Middle frontal gyrus (tissue), 1 donor: ENCODE measurements at regions not wholly inside any gene's neighbourhood (a gene's known extent, or its start where the extent isn't known, plus 50 kb on each side); places are given as distances from the start of the nearest gene placed in this dataset.

Source experiments
- DNase-seq: peaks from one replicate; pipeline ENCODE4 v3.0.0-alpha.2; 2015; ENCODE audit warnings: low spot score; ENCODE audit errors: extremely low spot score

GRCh38 chr18:33863912-33864311 lies 285.9 kb downstream of the ASXL3 start:
- no peak for DNase-seq

DNA sequence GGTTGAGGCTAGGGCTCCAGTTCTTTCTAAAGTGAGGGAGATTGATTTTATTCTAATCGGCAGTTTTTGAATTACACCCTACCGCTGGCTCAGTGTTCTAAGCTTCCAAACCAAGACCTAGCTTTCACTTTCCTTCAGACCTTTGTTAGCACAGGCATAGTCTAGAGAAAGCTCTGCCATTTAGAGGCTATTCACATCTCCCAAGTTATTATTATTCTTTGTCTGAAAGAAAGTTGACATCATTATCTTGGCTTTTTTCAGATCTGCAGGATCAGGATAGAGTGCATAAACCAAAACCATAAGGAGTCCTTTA lies 276.8 kb downstream of the ASXL3 start:
- DNase-seq: no peak

DNA sequence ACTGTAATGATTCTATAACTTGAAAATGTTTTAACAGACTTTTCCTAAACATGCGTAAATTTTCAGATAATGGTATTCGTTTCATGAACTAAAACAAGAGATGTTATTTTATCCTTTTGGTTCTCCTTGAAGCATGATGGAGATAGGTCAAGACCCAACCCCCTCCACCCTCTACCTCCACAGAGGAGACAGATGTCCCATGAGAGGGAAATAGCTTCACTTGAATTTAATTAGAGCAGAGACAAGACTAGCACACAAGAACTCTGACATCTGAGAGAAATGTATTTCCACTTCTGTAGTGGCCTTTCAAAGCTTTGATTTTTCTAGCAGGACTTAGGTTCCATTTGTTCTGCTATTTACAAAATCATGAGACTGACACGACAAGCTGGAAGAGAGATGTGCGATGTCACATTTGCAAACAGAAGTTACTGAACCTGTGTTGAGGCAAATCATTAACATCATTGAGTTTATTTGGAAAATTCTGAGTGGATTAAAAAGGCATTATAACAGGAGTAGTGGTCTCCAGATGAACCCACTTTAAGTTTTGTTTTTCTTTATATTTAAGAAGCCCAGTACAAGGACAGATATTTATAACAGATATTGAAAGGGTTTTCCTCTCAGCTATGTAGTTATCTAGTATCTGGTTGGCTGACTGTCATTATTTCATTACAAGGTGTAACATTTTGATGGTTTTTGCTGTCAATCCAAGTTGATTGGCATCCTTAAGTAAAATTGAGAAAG lies 276.2 kb downstream of the ASXL3 start:
- DNase-seq: no peak

DNA sequence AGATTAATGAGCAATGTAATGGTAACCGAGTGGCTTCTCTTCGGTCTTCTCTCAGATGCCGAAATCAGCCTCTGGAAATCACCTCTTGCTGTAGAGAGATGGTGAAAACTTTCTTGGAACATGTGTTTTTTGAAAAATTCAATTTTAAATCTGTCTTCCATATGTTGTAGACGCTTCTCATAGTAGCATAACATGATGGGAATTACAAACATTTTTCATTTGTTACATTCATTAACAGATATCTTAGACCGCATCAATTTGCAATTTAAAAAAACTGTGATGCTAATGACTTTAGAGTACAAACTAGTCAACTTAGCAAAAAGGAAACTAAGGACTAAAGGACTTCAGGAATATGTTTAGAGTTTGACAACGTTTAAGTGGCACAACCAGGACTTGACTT lies 275.2 kb downstream of the ASXL3 start:
- no peak for DNase-seq

DNA sequence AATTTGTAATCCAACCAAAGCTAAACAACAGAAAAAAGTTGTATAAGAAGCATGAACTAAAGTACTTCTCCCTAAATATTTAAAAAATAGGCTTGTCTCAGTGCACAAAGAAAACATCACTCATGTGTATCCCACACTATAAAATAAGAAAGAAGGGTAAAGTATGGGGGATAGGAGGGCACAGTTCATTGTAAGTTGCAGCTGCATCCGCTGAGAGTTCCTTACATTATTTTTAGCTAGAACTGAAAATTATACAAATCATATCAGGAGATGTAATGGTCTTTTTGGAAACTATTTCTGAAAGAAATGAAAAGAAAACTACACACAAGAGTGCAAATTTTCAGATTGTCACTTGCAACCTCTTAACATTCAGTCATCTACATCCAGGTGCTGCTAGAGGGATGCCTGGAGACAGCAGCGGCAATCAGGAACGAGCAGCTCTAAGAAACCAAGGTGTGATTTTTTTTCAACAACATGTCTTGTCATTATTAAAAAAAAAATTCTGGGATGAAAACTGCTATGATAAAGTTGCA lies 273.6 kb downstream of the ASXL3 start:
- no peak for DNase-seq

GRCh38 chr18:33849731-33850130 lies 271.7 kb downstream of the ASXL3 start:
- DNase-seq: no peak

DNA sequence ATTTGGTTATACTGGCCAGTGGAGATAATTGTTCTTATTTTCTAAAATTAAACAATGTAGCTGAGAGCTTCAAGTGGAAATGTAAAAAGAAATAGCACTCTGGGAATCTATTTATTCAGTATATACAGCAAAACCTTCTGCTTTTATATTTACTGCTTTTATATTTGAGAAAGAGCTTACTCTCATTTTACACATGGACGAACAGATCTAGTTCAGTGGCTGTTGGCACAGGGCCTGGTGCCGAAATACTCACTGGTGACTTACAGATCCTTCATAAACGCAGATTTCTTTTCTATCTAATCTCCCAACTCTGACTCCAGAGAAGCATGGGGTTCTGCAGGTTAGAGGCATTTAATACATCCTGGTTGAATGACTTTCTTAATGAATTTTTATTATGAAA lies 266.2 kb downstream of the ASXL3 start:
- no peak for DNase-seq

DNA sequence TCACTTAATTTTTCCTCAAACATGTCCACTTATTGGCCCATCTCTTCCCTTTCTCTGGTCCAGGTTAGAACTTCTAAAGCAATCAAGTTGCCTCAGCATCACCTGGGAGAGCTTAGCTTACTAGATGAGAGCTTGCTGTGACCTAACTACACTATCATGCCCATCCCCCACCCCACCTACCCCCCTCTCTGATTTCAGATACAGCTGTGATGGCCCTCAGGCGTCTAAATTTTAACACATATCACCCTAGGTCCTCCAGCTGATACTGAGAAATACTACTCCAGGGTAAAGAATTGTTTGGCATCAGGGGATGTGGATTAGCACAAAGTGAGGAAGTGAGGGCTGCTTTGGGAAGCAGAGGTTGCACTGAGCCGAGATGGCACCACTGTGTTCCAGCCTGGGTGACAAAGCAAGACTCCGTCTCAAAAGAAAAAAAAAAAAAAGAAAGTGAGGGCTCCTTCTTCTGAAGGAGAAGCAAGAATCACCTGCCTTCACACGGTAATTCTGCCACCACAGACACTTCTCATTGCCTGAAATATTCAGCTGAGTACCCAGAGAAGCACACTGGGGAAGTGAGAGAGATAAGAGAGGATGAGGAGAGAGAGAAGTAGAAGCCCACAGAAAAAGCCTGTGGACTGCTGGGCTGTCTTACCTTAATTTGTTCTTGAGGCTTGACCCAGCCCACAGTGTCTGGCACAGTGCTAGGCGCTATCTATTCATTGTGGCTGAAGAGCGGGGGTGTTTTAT lies 263.4 kb downstream of the ASXL3 start:
- DNase-seq: no peak

GRCh38 chr18:33840212-33840593 lies 262.2 kb downstream of the ASXL3 start:
- no peak for DNase-seq

- peak; percentile 50 for DNase-seq
Observed at GRCh38 chr18:33839452-33840211, 261.6 kb downstream of the ASXL3 start.

GRCh38 chr18:33838054-33838453 lies 260.0 kb downstream of the ASXL3 start:
- DNase-seq: no peak

GRCh38 chr18:33837191-33837590 lies 259.2 kb downstream of the ASXL3 start:
- DNase-seq: no peak

- DNase-seq: no peak
Observed at GRCh38 chr18:33836564-33836963, 258.5 kb downstream of the ASXL3 start.

- no peak for DNase-seq
Observed at GRCh38 chr18:33835419-33835818, 257.4 kb downstream of the ASXL3 start.

DNA sequence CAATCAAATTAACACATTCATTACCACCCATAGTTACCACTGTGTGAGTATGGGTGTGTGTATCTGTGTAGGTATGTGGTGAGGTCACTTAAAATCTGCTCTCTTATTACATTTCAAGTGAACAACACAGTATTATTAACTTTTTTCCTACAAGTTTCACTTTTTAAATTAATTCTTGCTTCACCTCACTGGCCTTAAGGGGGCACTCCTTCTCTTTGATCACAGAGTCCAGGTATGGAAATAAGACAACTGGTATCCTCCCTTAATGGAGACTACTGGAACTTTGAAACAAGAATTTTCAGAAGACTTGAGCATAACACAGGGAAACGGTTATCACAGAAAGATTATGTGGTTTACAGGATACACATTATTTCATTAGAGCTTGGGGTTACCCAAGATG lies 255.8 kb downstream of the ASXL3 start:
- no peak for DNase-seq

GRCh38 chr18:33831424-33831823 lies 253.4 kb downstream of the ASXL3 start:
- no peak for DNase-seq

GRCh38 chr18:33830213-33830612 lies 252.2 kb downstream of the ASXL3 start:
- DNase-seq: no peak

DNA sequence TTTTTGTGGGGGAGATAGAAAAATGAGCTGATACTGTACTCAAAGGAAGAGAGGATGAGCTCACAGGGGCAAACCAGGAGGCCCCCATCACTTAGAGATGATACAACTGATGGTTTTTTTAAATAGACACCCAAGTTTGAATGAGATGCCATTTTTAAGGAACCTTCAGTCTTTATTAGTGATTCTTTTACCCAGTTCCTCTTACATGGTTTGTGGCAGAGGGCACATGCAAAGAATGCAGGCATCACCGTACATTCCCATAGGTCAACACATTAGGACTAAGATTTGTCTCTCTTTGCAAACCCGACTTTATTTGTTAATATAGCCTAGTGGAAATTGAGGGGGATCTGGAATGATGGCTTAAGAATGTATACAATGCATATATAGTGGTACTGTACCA lies 250.9 kb downstream of the ASXL3 start:
- no peak for DNase-seq

GRCh38 chr18:33826151-33826550 lies 248.1 kb downstream of the ASXL3 start:
- no peak for DNase-seq

GRCh38 chr18:33821503-33821902 lies 243.5 kb downstream of the ASXL3 start:
- DNase-seq: no peak

DNA sequence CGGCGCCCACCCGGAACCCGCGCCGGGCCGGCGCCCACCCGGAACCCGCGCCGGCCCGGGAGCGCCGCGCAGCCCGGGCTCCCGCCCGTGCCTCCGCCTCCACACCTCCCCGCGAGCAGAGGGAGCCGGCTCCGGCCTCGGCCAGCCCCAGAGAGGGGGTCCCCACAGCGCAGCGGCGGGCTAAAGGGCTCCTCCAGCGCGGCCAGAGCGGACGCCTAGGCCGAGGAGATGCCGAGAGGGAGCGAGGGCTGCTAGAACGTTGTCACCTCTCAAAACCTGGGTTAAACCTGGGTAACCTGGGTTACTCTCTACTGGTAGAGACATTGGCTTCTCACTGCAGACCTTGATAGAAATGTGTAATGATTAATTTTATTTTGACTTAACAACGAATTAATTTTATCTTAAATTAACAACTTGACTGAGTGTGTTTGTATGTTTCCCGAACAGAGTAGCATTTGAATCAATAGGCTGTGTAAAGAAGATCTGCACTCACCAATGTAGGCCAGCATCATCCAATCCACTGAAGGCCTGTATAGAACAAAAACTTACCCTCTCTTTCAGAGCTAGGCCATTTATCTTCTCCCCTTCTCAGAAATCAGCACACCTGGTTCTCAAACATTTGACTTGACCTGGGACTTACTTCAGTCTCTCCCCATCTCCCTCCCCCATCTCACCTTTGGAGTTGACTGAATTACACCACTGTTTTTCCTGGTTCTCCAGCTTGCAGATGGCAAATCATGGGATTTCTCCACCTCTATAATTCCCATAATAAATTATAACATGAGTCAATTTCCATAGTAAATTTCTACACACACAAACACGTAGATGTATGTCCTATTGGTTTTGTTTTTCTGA lies 242.7 kb downstream of the ASXL3 start:
- DNase-seq: no peak
